Body of pancreas (tissue), 4 donors: ENCODE measurements at regions not wholly inside any gene's neighbourhood (a gene's known extent, or its start where the extent isn't known, plus 50 kb on each side); places are given as distances from the start of the nearest gene placed in this dataset.

ENCODE experiments used
- POLR2A ChIP-seq, 3 donors: fragments of 450-650 bp; IDR thresholded peaks; one replicate each; pipeline ENCODE4 v1.6.1; 2016; ENCODE audit warnings: antibody characterized with exemption in 3 of 3, mild to moderate bottlenecking in 2 of 3
- TF ChIP-seq, protein P1 (sequence below), 7 experiments: fragments of 450-650 bp in 4 of 7; fragments of 200-600 bp in 3 of 7; sonication (generic) in 3 of 7; IDR thresholded peaks; one replicate each; pipeline ENCODE4 v1.5.1; 2016 to 2019; ENCODE audit warnings: antibody characterized with exemption in 7 of 7

DNA sequence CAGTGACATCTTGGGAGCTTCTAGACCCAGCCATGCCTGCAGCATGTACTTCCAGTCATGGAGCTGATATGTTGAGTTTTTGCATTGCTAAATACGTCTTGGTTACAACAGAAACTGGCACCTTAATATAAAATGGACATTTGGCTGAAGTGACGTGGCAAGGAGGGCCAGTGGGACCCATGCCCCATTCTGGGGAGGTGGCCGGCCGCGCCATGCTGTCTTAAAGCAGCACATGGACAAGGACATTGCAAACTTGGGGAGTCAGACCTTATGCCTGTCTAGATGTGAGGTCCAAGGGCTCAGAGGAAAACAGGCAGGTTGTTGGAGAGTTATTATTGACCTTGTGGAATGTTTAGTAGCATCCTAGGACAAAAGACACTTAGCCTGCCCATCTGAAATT is 588.0 kb upstream of the CDH4 start:
- TF ChIP-seq, protein P1, sequence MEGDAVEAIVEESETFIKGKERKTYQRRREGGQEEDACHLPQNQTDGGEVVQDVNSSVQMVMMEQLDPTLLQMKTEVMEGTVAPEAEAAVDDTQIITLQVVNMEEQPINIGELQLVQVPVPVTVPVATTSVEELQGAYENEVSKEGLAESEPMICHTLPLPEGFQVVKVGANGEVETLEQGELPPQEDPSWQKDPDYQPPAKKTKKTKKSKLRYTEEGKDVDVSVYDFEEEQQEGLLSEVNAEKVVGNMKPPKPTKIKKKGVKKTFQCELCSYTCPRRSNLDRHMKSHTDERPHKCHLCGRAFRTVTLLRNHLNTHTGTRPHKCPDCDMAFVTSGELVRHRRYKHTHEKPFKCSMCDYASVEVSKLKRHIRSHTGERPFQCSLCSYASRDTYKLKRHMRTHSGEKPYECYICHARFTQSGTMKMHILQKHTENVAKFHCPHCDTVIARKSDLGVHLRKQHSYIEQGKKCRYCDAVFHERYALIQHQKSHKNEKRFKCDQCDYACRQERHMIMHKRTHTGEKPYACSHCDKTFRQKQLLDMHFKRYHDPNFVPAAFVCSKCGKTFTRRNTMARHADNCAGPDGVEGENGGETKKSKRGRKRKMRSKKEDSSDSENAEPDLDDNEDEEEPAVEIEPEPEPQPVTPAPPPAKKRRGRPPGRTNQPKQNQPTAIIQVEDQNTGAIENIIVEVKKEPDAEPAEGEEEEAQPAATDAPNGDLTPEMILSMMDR (IDR thresholded peaks at IDR 0.05), result no peak
- TF ChIP-seq POLR2A (IDR thresholded peaks at IDR 0.05), result no peak
